GM12892 (cell line): ENCODE measurements at regions not wholly inside any gene's neighbourhood (a gene's known extent, or its start where the extent isn't known, plus 50 kb on each side); places are given as distances from the start of the nearest gene placed in this dataset.

ENCODE experiments used
- POLR2A ChIP-seq: IDR thresholded peaks from 2 replicates; pipeline ENCODE4 v1.6.1; 2011; ENCODE audit warnings: low read depth, low read length, control low read depth
- POLR2AphosphoS5 ChIP-seq: IDR thresholded peaks from 2 replicates; pipeline ENCODE4 v1.6.1; 2011; ENCODE audit warnings: low read depth, low read length, control low read depth
- TAF1 ChIP-seq: IDR thresholded peaks from 2 replicates; pipeline ENCODE4 v1.6.1; 2011; ENCODE audit warnings: low read depth, mild to moderate bottlenecking, control low read depth, low read length, borderline replicate concordance

DNA sequence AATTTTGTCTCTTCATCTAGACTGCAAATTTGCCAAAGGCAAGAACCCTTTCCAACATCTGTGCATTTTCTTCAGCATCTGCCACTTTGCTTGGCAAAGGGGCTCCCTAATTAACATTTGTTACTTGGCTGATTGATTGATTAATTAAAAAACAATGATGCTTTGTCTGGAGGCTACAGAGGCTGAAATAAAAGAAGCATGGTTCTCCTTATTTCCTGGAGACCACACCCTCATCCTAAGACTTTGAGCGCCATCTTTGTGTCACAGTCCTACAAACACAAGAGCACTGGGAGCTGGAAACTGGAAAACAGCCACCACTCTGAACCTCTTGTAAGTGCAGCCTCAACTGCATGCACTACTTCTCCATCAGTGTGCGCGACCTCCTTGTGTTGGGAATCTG is 189.2 kb downstream of the C7orf25 start:
- TF ChIP-seq POLR2AphosphoS5 = no peak
- TF ChIP-seq TAF1 = no peak
- no peak for TF ChIP-seq POLR2A
